ENCODE measurements at regions not wholly inside any gene's neighbourhood (a gene's known extent, or its start where the extent isn't known, plus 50 kb on each side); places are given as distances from the start of the nearest gene placed in this dataset.

- DNase-seq (ENCODE audit: extremely low read depth in 1 of 4, low spot score in 3 of 4) (no peak), FAIRE-seq (no peak), ATAC-seq (no peak)
- Histone ChIP-seq H3K4me3 (no peak overlapping the region), H3K9me3 (replicated peaks; ENCODE audit: control insufficient read depth, insufficient read depth, low read depth, low read length) (no peaks in the 10 kb centered on the region), H3K4me1 (replicated peaks in 1 of 2; ENCODE audit: control insufficient read depth in 2 of 2, insufficient read depth in 2 of 2, low read length in 2 of 2) (no peaks in the 10 kb centered on the region), H2AFZ (ENCODE audit: low read depth, low read length) (no peak overlapping the region), H3K27ac (ENCODE audit: extremely low read depth, low read depth, low read length) (no peak overlapping the region), H3K9me1 (ENCODE audit: control insufficient read depth, insufficient read depth, low read length) (no peaks in the 10 kb centered on the region), H3K9ac (ENCODE audit: insufficient read depth in 1 of 2, low read depth in 2 of 2, low read length in 2 of 2) (no peak overlapping the region), H3K27me3 (ENCODE audit: control insufficient read depth in 2 of 2, insufficient read depth in 2 of 2, low read length in 2 of 2) (no peaks in the 10 kb centered on the region), H4K20me1 (replicated peaks; ENCODE audit: control insufficient read depth, insufficient read depth, low read length) (no peaks in the 10 kb centered on the region), H3K36me3 (ENCODE audit: control insufficient read depth, insufficient read depth, low read length) (no peaks in the 10 kb centered on the region), H3K4me2 (ENCODE audit: insufficient read depth, low read length) (no peak overlapping the region), H3K79me2 (ENCODE audit: control insufficient read depth, insufficient read depth, low read length) (no peaks in the 10 kb centered on the region)
- in situ Hi-C loops (cut with MboI), result no loop called here
- ChIA-PET CTCF (ENCODE audit: low intra/inter-chr PET ratio) (no interaction called here), POLR2A (no interaction called here)
- no TSS peak for BruUV-seq (replicated peaks)
- intact Hi-C loops (cut with micrococcal nuclease), result no loop called here
- WGBS (ENCODE audit: insufficient coverage, low coverage, missing lambda C conversion rate), result 3% methylated on average over 5 of the region's 5 CpGs
- TF ChIP-seq TOE1 (IDR thresholded peaks at IDR 0.05; ENCODE audit: borderline replicate concordance), result no peak
- no peak for TF ChIP-seq TOE1 (CRISPR knock-in tag; IDR thresholded peaks at IDR 0.05; ENCODE audit: borderline replicate concordance, low read depth)
- TF ChIP-seq COPS2 (conservative IDR thresholded peaks at IDR 0.05), result no peak
- no peak for TF ChIP-seq ZFPM2 (CRISPR knock-in tag; IDR thresholded peaks at IDR 0.05)
Measured at GRCh38 chr9:81851340-81851739, 76.9 kb upstream of the SPATA31D4 start.

GRCh38 chr9:81852820-81853219 is 75.4 kb upstream of the SPATA31D4 start:
- FAIRE-seq, result no peak
- CTCF ChIA-PET (ENCODE audit: low intra/inter-chr PET ratio), result no interaction called here

More at GRCh38 chr9:81852820-81853219, 75.4 kb upstream of the SPATA31D4 start:
- in situ Hi-C loops (cut with MboI) (no loop called here), intact Hi-C loops (cut with micrococcal nuclease) (no loop called here)
- Histone ChIP-seq H3K4me1 (replicated peaks in 1 of 2; ENCODE audit: control insufficient read depth in 2 of 2, insufficient read depth in 2 of 2, low read length in 2 of 2) (no peaks in the 10 kb centered on the region), H3K27me3 (ENCODE audit: control insufficient read depth in 2 of 2, insufficient read depth in 2 of 2, low read length in 2 of 2) (no peaks in the 10 kb centered on the region), H3K27ac (ENCODE audit: extremely low read depth, low read depth, low read length) (no peak overlapping the region), H3K4me2 (ENCODE audit: insufficient read depth, low read length) (no peak overlapping the region), H3K4me3 (no peak overlapping the region), H3K36me3 (ENCODE audit: control insufficient read depth, insufficient read depth, low read length) (no peaks in the 10 kb centered on the region), H4K20me1 (replicated peaks; ENCODE audit: control insufficient read depth, insufficient read depth, low read length) (no peaks in the 10 kb centered on the region), H3K9me3 (replicated peaks; ENCODE audit: control insufficient read depth, insufficient read depth, low read depth, low read length) (no peaks in the 10 kb centered on the region), H3K9ac (ENCODE audit: insufficient read depth in 1 of 2, low read depth in 2 of 2, low read length in 2 of 2) (no peak overlapping the region), H3K79me2 (ENCODE audit: control insufficient read depth, insufficient read depth, low read length) (no peaks in the 10 kb centered on the region), H3K9me1 (ENCODE audit: control insufficient read depth, insufficient read depth, low read length) (no peaks in the 10 kb centered on the region), H2AFZ (ENCODE audit: low read depth, low read length) (no peak overlapping the region)
- 0% methylated on average over 1 of the region's 1 CpG for WGBS (ENCODE audit: insufficient coverage, low coverage, missing lambda C conversion rate)
- BruUV-seq (replicated peaks), result no TSS peak
- DNase-seq (ENCODE audit: extremely low read depth in 1 of 4, low spot score in 3 of 4) (no peak), ATAC-seq (no peak)
- POLR2A ChIA-PET, result no interaction called here
- TF ChIP-seq ZFP36 (IDR thresholded peaks at IDR 0.05; ENCODE audit: low read depth, low read length, partially characterized antibody) (no peak), ZNF274 (IDR thresholded peaks at IDR 0.05; ENCODE audit: borderline replicate concordance, low read depth, low read length) (no peak), GABPA (tag; conservative IDR thresholded peaks at IDR 0.05; ENCODE audit: low read depth) (no peak), ZNF146 (CRISPR knock-in tag; IDR thresholded peaks at IDR 0.05; ENCODE audit: unreplicated experiment) (no peak)

Data from K562 (cell line).